Sigmoid colon (tissue), 6 donors: ENCODE measurements at regions not wholly inside any gene's neighbourhood (a gene's known extent, or its start where the extent isn't known, plus 50 kb on each side); places are given as distances from the start of the nearest gene placed in this dataset.

Experiments
- DNase-seq: peaks from one replicate; pipeline ENCODE4 v3.0.0-alpha.2; 2019
- H3K27ac ChIP-seq, 4 donors: fragments of 200-600 bp; sonication (generic); one replicate each; pipeline ENCODE4 v1.5.1; 2016 to 2019; ENCODE audit warnings: mild to moderate bottlenecking in 1 of 4
- H3K27me3 ChIP-seq, 3 donors: fragments of 200-600 bp; sonication (generic); one replicate each; pipeline ENCODE4 v1.5.1; 2019; ENCODE audit warnings: mild to moderate bottlenecking in 1 of 3
- H3K36me3 ChIP-seq, 4 donors: fragments of 200-600 bp; sonication (generic); one replicate each; pipeline ENCODE4 v1.5.1; 2016 to 2019
- H3K4me1 ChIP-seq, 4 donors: fragments of 200-600 bp; sonication (generic); one replicate each; pipeline ENCODE4 v1.5.1; 2017 to 2019
- H3K4me3 ChIP-seq, 4 donors: fragments of 200-600 bp; sonication (generic); one replicate each; pipeline ENCODE4 v1.5.1; 2017 to 2019; ENCODE audit warnings: mild to moderate bottlenecking in 2 of 4, moderate library complexity in 1 of 4
- H3K9me3 ChIP-seq, 4 donors: fragments of 200-600 bp in 3 of 4; sonication (generic) in 3 of 4; one replicate each; pipeline versions ENCODE4 v1.5.1 to v1.6.1; 2013 to 2019
- EP300 ChIP-seq, 4 donors: sonication (generic); formaldehyde crosslinking; IDR thresholded peaks; one replicate each; pipeline ENCODE4 v1.6.1; 2017; ENCODE audit warnings: antibody characterized with exemption in 4 of 4
- POLR2A ChIP-seq, 2 donors: fragments of 450-650 bp; IDR thresholded peaks; one replicate each; pipeline ENCODE4 v1.6.1; 2016; ENCODE audit warnings: antibody characterized with exemption in 2 of 2, mild to moderate bottlenecking in 2 of 2, moderate library complexity in 2 of 2
- POLR2AphosphoS5 ChIP-seq, 4 donors: sonication (generic); formaldehyde crosslinking; IDR thresholded peaks; one replicate each; pipeline ENCODE4 v1.6.1; 2017; ENCODE audit warnings: antibody characterized with exemption in 4 of 4
- WGBS, 2 donors: extraction: QIAGEN DNeasy Blood & Tissue Kit; methylation state at CpG; one replicate each; pipeline ENCODE4 v1.1.7; 2013; 5-methylcytosine and 5-hydroxymethylcytosine counted together
- intact Hi-C: fragments of 100-400 bp; cut with DNase I; formaldehyde crosslinking; loops from one replicate; pipeline ENCODE4 v1.15.1; 2023
- TF ChIP-seq, protein P1 (sequence below), 4 experiments: fragments of 450-650 bp in 3 of 4; fragments of 200-600 bp in 1 of 4; IDR thresholded peaks; one replicate each; pipeline ENCODE4 v1.5.1; 2016 to 2019; ENCODE audit warnings: antibody characterized with exemption in 4 of 4, mild to moderate bottlenecking in 3 of 4, moderate library complexity in 2 of 4
- donor health status: healthy with polysubstance abuse.
- donor health status: healthy.

DNA sequence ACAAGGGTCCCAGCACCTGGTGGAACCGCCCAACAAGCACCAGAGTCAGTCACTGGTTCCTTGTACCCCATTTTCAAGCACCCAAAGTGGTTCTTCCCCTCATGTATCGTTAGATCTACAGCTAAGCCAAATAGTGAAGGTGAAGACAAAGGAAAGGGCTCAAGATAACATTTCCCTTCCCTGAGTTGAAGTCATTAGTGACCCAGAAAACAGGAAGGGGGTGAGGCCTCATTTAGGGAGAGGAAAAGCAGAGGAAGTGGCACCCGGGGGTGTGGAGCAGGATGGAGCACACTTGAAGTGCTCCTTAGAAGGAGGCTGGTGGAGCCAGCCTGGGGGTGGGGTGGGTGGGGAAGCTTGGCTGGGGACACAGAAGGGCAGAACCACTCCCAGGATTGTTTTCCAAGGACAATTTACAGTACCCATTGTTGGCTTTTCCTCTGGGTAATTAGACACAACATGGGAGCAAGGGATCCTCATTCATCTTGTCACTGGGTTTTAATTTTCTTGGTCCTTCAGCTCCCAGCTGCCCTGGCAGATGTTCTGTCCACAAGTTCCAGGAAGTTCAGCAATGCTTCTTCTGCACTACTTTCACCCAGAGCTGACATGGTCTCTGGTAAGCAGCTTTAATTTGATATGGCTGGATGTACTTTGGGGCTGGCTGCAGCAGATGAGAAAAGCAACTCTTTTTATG is 73.3 kb upstream of the CD93 start:
- Histone ChIP-seq H3K4me1 (peaks cover 0 to 43% (median 32%) of the 10 kb centered on the region in 4 donors), H3K27ac (peak overlapping the region; percentile 22 to 69 (median 44)), H3K36me3 (no peaks in the 10 kb centered on the region), H3K9me3 (no peaks in the 10 kb centered on the region), H3K27me3 (no peaks in the 10 kb centered on the region), H3K4me3 (no peak overlapping the region)
- TF ChIP-seq POLR2AphosphoS5 (IDR thresholded peaks at IDR 0.05) = peak in 1 of 4 donors; percentile 9
- TF ChIP-seq, protein P1, sequence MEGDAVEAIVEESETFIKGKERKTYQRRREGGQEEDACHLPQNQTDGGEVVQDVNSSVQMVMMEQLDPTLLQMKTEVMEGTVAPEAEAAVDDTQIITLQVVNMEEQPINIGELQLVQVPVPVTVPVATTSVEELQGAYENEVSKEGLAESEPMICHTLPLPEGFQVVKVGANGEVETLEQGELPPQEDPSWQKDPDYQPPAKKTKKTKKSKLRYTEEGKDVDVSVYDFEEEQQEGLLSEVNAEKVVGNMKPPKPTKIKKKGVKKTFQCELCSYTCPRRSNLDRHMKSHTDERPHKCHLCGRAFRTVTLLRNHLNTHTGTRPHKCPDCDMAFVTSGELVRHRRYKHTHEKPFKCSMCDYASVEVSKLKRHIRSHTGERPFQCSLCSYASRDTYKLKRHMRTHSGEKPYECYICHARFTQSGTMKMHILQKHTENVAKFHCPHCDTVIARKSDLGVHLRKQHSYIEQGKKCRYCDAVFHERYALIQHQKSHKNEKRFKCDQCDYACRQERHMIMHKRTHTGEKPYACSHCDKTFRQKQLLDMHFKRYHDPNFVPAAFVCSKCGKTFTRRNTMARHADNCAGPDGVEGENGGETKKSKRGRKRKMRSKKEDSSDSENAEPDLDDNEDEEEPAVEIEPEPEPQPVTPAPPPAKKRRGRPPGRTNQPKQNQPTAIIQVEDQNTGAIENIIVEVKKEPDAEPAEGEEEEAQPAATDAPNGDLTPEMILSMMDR (IDR thresholded peaks at IDR 0.05) = no peak
- TF ChIP-seq POLR2A (IDR thresholded peaks at IDR 0.05) = no peak
- TF ChIP-seq EP300 (IDR thresholded peaks at IDR 0.05) = no peak
- peak; percentile 69 for DNase-seq
- 57 to 63% methylated on average over 3 of the region's 3 CpGs for WGBS, 2 donors
- intact Hi-C loops = no loop called here

GRCh38 chr20:23157734-23158133 is 71.6 kb upstream of the CD93 start:
- H3K4me1 ChIP-seq = peaks cover 0 to 46% (median 38%) of the 10 kb centered on the region in 4 donors
- H3K27ac ChIP-seq = no peak overlapping the region
- no peaks in the 10 kb centered on the region for H3K36me3 ChIP-seq
- intact Hi-C loops = no loop called here
- H3K4me3 ChIP-seq = no peak overlapping the region
- no peak for TF ChIP-seq EP300 (IDR thresholded peaks at IDR 0.05)
- no peak for TF ChIP-seq POLR2A (IDR thresholded peaks at IDR 0.05)
- TF ChIP-seq, protein P1 (IDR thresholded peaks at IDR 0.05) = no peak
- no peak for TF ChIP-seq POLR2AphosphoS5 (IDR thresholded peaks at IDR 0.05)
- no peak for DNase-seq
- 94 to 97% methylated on average over 15 of the region's 15 CpGs for WGBS, 2 donors
- no peaks in the 10 kb centered on the region for H3K9me3 ChIP-seq
- H3K27me3 ChIP-seq = no peaks in the 10 kb centered on the region

DNA sequence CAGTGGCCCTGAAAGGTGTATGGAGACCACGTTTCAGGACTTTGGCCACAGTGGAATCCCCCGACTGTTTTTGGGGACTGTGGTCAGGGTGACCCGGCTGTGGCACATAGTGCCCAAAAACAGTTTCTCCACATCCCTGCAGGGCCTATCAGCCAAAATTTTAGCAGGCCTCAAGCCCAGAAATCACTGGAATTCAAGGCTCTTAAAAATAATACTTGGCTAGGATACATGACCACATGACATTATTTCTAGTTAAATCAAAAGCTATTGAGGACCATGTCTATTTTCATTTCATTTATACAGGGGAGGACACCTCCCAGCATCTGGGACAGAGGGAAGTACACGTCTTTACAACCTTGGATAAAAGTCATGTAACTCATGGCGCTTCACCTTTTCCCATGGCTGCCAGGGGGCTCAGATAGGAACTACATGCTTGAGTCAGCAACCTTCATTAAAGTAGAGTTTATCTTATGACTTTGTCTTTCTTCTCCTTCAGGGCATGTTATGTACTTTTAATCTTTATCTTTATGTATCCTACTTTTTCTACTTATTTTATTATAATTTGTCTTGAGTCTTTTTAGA is 70.8 kb upstream of the CD93 start:
- intact Hi-C loops = no loop called here
- H3K9me3 ChIP-seq = no peaks in the 10 kb centered on the region
- WGBS, 2 donors = 90 to 92% methylated on average over 5 of the region's 5 CpGs
- H3K36me3 ChIP-seq = no peaks in the 10 kb centered on the region
- TF ChIP-seq POLR2A (IDR thresholded peaks at IDR 0.05) = no peak
- no peak for TF ChIP-seq POLR2AphosphoS5 (IDR thresholded peaks at IDR 0.05)
- TF ChIP-seq, protein P1 (IDR thresholded peaks at IDR 0.05) = no peak
- no peak for TF ChIP-seq EP300 (IDR thresholded peaks at IDR 0.05)
- peaks cover 0 to 52% (median 45%) of the 10 kb centered on the region in 4 donors for H3K4me1 ChIP-seq
- no peak for DNase-seq
- no peak overlapping the region for H3K4me3 ChIP-seq
- no peaks in the 10 kb centered on the region for H3K27me3 ChIP-seq
- peak overlapping the region in 3 of 4 donors; percentile 32 to 63 (median 49) for H3K27ac ChIP-seq

- Histone ChIP-seq H3K27me3 (no peaks in the 10 kb centered on the region), H3K4me3 (no peak overlapping the region), H3K9me3 (no peaks in the 10 kb centered on the region), H3K27ac (peak overlapping the region in 3 of 4 donors; percentile 32 to 63 (median 49)), H3K4me1 (peaks cover 0 to 53% (median 45%) of the 10 kb centered on the region in 4 donors), H3K36me3 (no peaks in the 10 kb centered on the region)
- 87 to 88% methylated on average over 11 of the region's 11 CpGs for WGBS, 2 donors
- intact Hi-C loops = no loop called here
- TF ChIP-seq POLR2AphosphoS5 (IDR thresholded peaks at IDR 0.05) (peak in 1 of 4 donors; percentile 55), EP300 (IDR thresholded peaks at IDR 0.05) (peak in 1 of 4 donors; percentile 71)
- TF ChIP-seq, protein P1 (IDR thresholded peaks at IDR 0.05) = no peak
- peak; percentile 77 for DNase-seq
These were observed 70.2 kb upstream of the CD93 start for GRCh38 chr20:23156170-23156841.
